ENCODE measurements at regions not wholly inside any gene's neighbourhood (a gene's known extent, or its start where the extent isn't known, plus 50 kb on each side); places are given as distances from the start of the nearest gene placed in this dataset.
A peak's percentile ranks its signal among the peaks of the same experiment; 100 is the strongest.
"Not testable (repeated sequence)": the region's sequence is repeated elsewhere in the genome, so short reads cannot be mapped to it uniquely, and the experiment has no call there.

GRCh38 chr9:11551106-11551505, 938.3 kb upstream of the PTPRD start:
- no peak for DNase-seq

- no peak for DNase-seq
Measured at GRCh38 chr9:11558043-11558442, 945.2 kb upstream of the PTPRD start.

- no peak for DNase-seq
Measured at GRCh38 chr9:11559001-11559776, 946.4 kb upstream of the PTPRD start.

GRCh38 chr9:11577522-11577921, 964.7 kb upstream of the PTPRD start:
- DNase-seq: no peak

- DNase-seq: no peak
Measured at GRCh38 chr9:11595756-11596155, 983.0 kb upstream of the PTPRD start.

GRCh38 chr9:11618241-11618805, 1005.5 kb upstream of the PTPRD start:
- no peak for DNase-seq

GRCh38 chr9:11632691-11633090, 1019.9 kb upstream of the PTPRD start:
- no peak for DNase-seq

- no peak for DNase-seq
Measured at GRCh38 chr9:11646831-11647230, 1034.0 kb upstream of the PTPRD start.

GRCh38 chr9:11653867-11654266, 1039.3 kb upstream of the TYRP1 start:
- DNase-seq: no peak

- DNase-seq: no peak
Measured at GRCh38 chr9:11663913-11664312, 1029.3 kb upstream of the TYRP1 start.

- no peak for DNase-seq
Measured at GRCh38 chr9:11676821-11677220, 1016.4 kb upstream of the TYRP1 start.

GRCh38 chr9:11686733-11687132, 1006.5 kb upstream of the TYRP1 start:
- DNase-seq: no peak

- no peak for DNase-seq
Measured at GRCh38 chr9:11697126-11697525, 996.1 kb upstream of the TYRP1 start.

GRCh38 chr9:11701706-11702105, 991.5 kb upstream of the TYRP1 start:
- peak in 1 of 2 experiments; percentile 4 for DNase-seq

- DNase-seq: no peak
Measured at GRCh38 chr9:11702548-11702947, 990.6 kb upstream of the TYRP1 start.

- not testable (repeated sequence) for DNase-seq
Measured at GRCh38 chr9:11704198-11704597, 989.0 kb upstream of the TYRP1 start.

- no peak for DNase-seq
Measured at GRCh38 chr9:11708899-11709298, 984.3 kb upstream of the TYRP1 start.

- DNase-seq: no peak
Measured at GRCh38 chr9:11709567-11709966, 983.6 kb upstream of the TYRP1 start.

- no peak for DNase-seq
Measured at GRCh38 chr9:11713077-11713476, 980.1 kb upstream of the TYRP1 start.

GRCh38 chr9:11722957-11723356, 970.2 kb upstream of the TYRP1 start:
- no peak for DNase-seq

GRCh38 chr9:11726659-11727058, 966.5 kb upstream of the TYRP1 start:
- no peak for DNase-seq

GRCh38 chr9:11735391-11735790, 957.8 kb upstream of the TYRP1 start:
- DNase-seq: no peak

GRCh38 chr9:11742471-11742870, 950.7 kb upstream of the TYRP1 start:
- DNase-seq: peak; percentile 16 to 56

GRCh38 chr9:11743356-11743755, 949.8 kb upstream of the TYRP1 start:
- DNase-seq: peak in 1 of 2 experiments; percentile 2

GRCh38 chr9:11749396-11749795, 943.8 kb upstream of the TYRP1 start:
- no peak for DNase-seq

Data from NCI-H1930 (cell line).